Natural killer cell (primary cell): ENCODE measurements at regions not wholly inside any gene's neighbourhood (a gene's known extent, or its start where the extent isn't known, plus 50 kb on each side); places are given as distances from the start of the nearest gene placed in this dataset.

ENCODE experiments used
- ATAC-seq, 3 donors: fragments of 150-1000 bp in 2 of 3; fragments of 200-7000 bp in 1 of 3; cut with Tn5 transposase; 1 replicate in 1 of 3; 2 replicates in 2 of 3; pipeline ENCODE4 v1.10.0; 2021; ENCODE audit warnings: mild to moderate bottlenecking in 2 of 3, moderate library complexity in 2 of 3
- DNase-seq, 2 donors: peaks; one replicate each; pipeline versions ENCODE4 v3.0.0 to v3.0.0-alpha.2; 2013 to 2021; ENCODE audit warnings: mixed read lengths in 1 of 2
- H3K27ac ChIP-seq: one replicate; pipeline ENCODE4 v1.5.1; 2013; ENCODE audit warnings: mild to moderate bottlenecking, low read length
- H3K27me3 ChIP-seq: one replicate; pipeline ENCODE4 v1.6.1; 2013; ENCODE audit warnings: low read length; ENCODE audit not compliant: control insufficient read depth, insufficient read depth
- H3K36me3 ChIP-seq: one replicate; pipeline ENCODE4 v1.6.1; 2013; ENCODE audit warnings: low read length; ENCODE audit not compliant: control insufficient read depth, insufficient read depth
- H3K4me1 ChIP-seq: one replicate; pipeline ENCODE4 v1.6.1; 2013; ENCODE audit warnings: low read length; ENCODE audit not compliant: control insufficient read depth, insufficient read depth
- H3K4me3 ChIP-seq: one replicate; pipeline ENCODE4 v1.5.1; 2013; ENCODE audit warnings: low read length
- H3K9me3 ChIP-seq: one replicate; pipeline ENCODE4 v1.6.1; 2013; ENCODE audit warnings: low read length; ENCODE audit not compliant: control insufficient read depth, insufficient read depth
- H3K27ac Mint-ChIP-seq, 2 donors: one replicate each; pipeline ENCODE4 v1.8.0; 2022; ENCODE audit warnings: mild to moderate bottlenecking in 2 of 2, mixed read lengths in 2 of 2, moderate library complexity in 1 of 2
- H3K27me3 Mint-ChIP-seq, 2 donors: one replicate each; pipeline ENCODE4 v1.8.0; 2022; ENCODE audit warnings: low read depth in 2 of 2, mixed read lengths in 2 of 2
- H3K36me3 Mint-ChIP-seq: one replicate; pipeline ENCODE4 v1.8.0; 2022; ENCODE audit warnings: mixed read lengths
- H3K4me1 Mint-ChIP-seq, 2 donors: one replicate each; pipeline ENCODE4 v1.8.0; 2022; ENCODE audit warnings: mixed read lengths in 2 of 2
- H3K4me3 Mint-ChIP-seq: one replicate; pipeline ENCODE4 v1.8.0; 2022; ENCODE audit warnings: mild to moderate bottlenecking, moderate library complexity, mixed read lengths
- H3K9me3 Mint-ChIP-seq, 2 donors: one replicate each; pipeline ENCODE4 v1.8.0; 2022; ENCODE audit warnings: mixed read lengths in 2 of 2
- WGBS: methylation state at CpG from one replicate; pipeline ENCODE4 v1.1.7; 2013; ENCODE audit warnings: missing lambda C conversion rate; ENCODE audit not compliant: insufficient coverage; 5-methylcytosine and 5-hydroxymethylcytosine counted together
- intact Hi-C: fragments of 100-400 bp; cut with micrococcal nuclease; formaldehyde crosslinking; loops from one replicate; pipeline ENCODE4 v1.14.2; 2022
- TF ChIP-seq, protein P1 (sequence below): fragments of 200-600 bp; IDR thresholded peaks from one replicate; pipeline ENCODE4 v1.8.0; 2022; ENCODE audit warnings: antibody characterized with exemption

DNA sequence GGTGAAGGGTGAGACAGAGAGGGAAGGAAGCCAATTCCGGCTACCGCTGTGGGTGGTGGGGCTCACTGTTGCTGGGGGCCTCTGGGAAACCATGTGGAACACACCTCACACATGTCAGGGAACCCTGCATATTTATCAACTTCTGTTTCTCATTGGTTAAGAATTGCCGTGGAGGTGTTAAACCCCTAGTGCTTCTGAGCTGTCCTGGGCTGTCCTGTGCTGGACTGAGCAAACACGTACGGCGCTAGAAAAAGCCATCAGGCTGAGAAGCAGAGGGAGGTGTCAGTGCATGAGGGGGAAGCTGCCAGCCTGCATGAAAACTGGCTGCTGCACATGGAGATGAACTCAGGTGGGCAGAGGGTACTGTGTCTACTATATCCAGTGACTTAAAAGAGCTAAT is 103.9 kb upstream of the JAG1 start:
- H3K27me3 Mint-ChIP-seq: peaks cover 12 to 29% of the 10 kb centered on the region in 2 donors
- 89% methylated on average over 6 of the region's 6 CpGs for WGBS
- no peak for ATAC-seq

GRCh38 chr20:10779911-10780310 is 106.1 kb upstream of the JAG1 start:
- Mint-ChIP-seq H3K27me3 (peaks cover 18 to 24% of the 10 kb centered on the region in 2 donors), H3K36me3 (no peaks in the 10 kb centered on the region), H3K9me3 (no peaks in the 10 kb centered on the region), H3K27ac (no peak overlapping the region), H3K4me3 (no peak overlapping the region), H3K4me1 (no peaks in the 10 kb centered on the region)
- ATAC-seq (no peak), DNase-seq (no peak)
- intact Hi-C loops: no loop called here
- Histone ChIP-seq H3K27ac (no peak overlapping the region), H3K36me3 (no peaks in the 10 kb centered on the region), H3K4me3 (no peak overlapping the region), H3K27me3 (peaks cover 3% of the 10 kb centered on the region), H3K9me3 (no peaks in the 10 kb centered on the region), H3K4me1 (no peaks in the 10 kb centered on the region)
- 90% methylated on average over 1 of the region's 1 CpG for WGBS
- TF ChIP-seq, protein P1, sequence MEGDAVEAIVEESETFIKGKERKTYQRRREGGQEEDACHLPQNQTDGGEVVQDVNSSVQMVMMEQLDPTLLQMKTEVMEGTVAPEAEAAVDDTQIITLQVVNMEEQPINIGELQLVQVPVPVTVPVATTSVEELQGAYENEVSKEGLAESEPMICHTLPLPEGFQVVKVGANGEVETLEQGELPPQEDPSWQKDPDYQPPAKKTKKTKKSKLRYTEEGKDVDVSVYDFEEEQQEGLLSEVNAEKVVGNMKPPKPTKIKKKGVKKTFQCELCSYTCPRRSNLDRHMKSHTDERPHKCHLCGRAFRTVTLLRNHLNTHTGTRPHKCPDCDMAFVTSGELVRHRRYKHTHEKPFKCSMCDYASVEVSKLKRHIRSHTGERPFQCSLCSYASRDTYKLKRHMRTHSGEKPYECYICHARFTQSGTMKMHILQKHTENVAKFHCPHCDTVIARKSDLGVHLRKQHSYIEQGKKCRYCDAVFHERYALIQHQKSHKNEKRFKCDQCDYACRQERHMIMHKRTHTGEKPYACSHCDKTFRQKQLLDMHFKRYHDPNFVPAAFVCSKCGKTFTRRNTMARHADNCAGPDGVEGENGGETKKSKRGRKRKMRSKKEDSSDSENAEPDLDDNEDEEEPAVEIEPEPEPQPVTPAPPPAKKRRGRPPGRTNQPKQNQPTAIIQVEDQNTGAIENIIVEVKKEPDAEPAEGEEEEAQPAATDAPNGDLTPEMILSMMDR: no peak

More for the DNA sequence above, 103.9 kb upstream of the JAG1 start:
- no peak for DNase-seq
- Mint-ChIP-seq H3K4me1 (no peaks in the 10 kb centered on the region), H3K36me3 (no peaks in the 10 kb centered on the region), H3K27ac (no peak overlapping the region), H3K9me3 (no peaks in the 10 kb centered on the region), H3K4me3 (no peak overlapping the region)
- H3K27me3 ChIP-seq: peaks cover 3% of the 10 kb centered on the region
- H3K9me3 ChIP-seq: no peaks in the 10 kb centered on the region
- no peaks in the 10 kb centered on the region for H3K4me1 ChIP-seq
- TF ChIP-seq, protein P1: no peak
- intact Hi-C loops: no loop called here
- no peaks in the 10 kb centered on the region for H3K36me3 ChIP-seq
- H3K4me3 ChIP-seq: no peak overlapping the region
- H3K27ac ChIP-seq: no peak overlapping the region

DNA sequence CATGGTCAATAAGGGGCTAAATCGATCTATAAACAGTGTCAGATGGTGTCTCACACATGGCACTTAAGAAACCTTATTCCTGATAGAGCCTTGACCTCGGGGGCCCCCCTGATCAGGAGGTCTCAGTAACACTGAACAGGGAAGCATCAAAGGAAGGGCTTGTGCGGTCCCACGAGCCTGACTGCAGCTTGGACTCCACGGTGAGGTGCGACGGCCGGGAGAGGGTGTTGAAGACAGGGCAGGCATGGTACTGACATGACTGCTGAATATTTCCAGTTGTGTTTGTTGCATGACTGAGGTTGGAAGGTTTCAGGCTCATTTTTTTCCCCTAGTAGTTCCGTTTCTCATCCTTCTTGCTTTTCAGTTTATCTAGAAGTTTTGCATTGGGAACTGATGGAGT is 107.1 kb upstream of the JAG1 start:
- intact Hi-C loops: no loop called here
- H3K36me3 ChIP-seq: no peaks in the 10 kb centered on the region
- no peaks in the 10 kb centered on the region for H3K27me3 ChIP-seq
- Mint-ChIP-seq H3K9me3 (no peaks in the 10 kb centered on the region), H3K27ac (no peak overlapping the region), H3K27me3 (peaks cover 14 to 18% of the 10 kb centered on the region in 2 donors), H3K36me3 (no peaks in the 10 kb centered on the region), H3K4me3 (no peak overlapping the region), H3K4me1 (no peaks in the 10 kb centered on the region)
- WGBS: 79% methylated on average over 9 of the region's 9 CpGs
- TF ChIP-seq, protein P1: no peak
- H3K27ac ChIP-seq: no peak overlapping the region
- no peaks in the 10 kb centered on the region for H3K9me3 ChIP-seq
- ATAC-seq: no peak
- no peak for DNase-seq
- H3K4me3 ChIP-seq: no peak overlapping the region
- H3K4me1 ChIP-seq: no peaks in the 10 kb centered on the region

GRCh38 chr20:10781526-10781925 is 107.7 kb upstream of the JAG1 start:
- 9% methylated on average over 3 of the region's 3 CpGs for WGBS
- intact Hi-C loops: no loop called here
- no peaks in the 10 kb centered on the region for H3K36me3 ChIP-seq
- no peak overlapping the region for H3K4me3 ChIP-seq
- no peaks in the 10 kb centered on the region for H3K9me3 ChIP-seq
- H3K36me3 Mint-ChIP-seq: no peaks in the 10 kb centered on the region
- DNase-seq (no peak), ATAC-seq (no peak)
- TF ChIP-seq, protein P1: no peak
- H3K9me3 Mint-ChIP-seq: no peaks in the 10 kb centered on the region
- no peaks in the 10 kb centered on the region for H3K4me1 ChIP-seq
- H3K27me3 ChIP-seq: no peaks in the 10 kb centered on the region
- peaks cover 13 to 18% of the 10 kb centered on the region in 2 donors for H3K27me3 Mint-ChIP-seq
- H3K4me3 Mint-ChIP-seq: no peak overlapping the region
- H3K4me1 Mint-ChIP-seq: no peaks in the 10 kb centered on the region
- no peak overlapping the region for H3K27ac Mint-ChIP-seq
- H3K27ac ChIP-seq: no peak overlapping the region
